GM12874 (cell line): ENCODE measurements at regions not wholly inside any gene's neighbourhood (a gene's known extent, or its start where the extent isn't known, plus 50 kb on each side); places are given as distances from the start of the nearest gene placed in this dataset.

Source experiments
- TF ChIP-seq, protein P1 (sequence below): IDR thresholded peaks from 2 replicates; pipeline ENCODE4 v1.5.1; 2011; ENCODE audit warnings: low read depth, mild to moderate bottlenecking, control low read depth, low read length, moderate library complexity; ENCODE audit not compliant: insufficient read depth

DNA sequence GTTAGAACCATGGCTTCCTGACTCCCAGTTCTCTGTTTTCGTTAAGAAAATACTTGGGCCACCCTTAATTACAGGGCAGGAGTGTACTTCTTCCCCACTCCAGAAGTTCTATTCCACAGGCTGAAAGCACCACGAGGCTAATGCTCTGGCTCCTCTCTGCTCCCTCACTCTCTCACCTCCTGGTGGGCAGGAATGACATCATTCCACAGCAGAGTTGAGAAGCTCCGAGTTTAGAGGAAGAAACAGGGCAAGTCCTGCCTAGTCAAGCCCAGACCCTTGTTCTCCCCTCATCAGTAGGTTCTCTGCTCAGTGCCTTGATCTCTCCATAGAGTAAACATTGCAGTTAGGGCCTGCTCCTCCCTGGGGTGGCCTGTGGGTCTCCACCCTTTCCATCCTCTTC is 343.8 kb upstream of the CLNK start:
- TF ChIP-seq, protein P1, sequence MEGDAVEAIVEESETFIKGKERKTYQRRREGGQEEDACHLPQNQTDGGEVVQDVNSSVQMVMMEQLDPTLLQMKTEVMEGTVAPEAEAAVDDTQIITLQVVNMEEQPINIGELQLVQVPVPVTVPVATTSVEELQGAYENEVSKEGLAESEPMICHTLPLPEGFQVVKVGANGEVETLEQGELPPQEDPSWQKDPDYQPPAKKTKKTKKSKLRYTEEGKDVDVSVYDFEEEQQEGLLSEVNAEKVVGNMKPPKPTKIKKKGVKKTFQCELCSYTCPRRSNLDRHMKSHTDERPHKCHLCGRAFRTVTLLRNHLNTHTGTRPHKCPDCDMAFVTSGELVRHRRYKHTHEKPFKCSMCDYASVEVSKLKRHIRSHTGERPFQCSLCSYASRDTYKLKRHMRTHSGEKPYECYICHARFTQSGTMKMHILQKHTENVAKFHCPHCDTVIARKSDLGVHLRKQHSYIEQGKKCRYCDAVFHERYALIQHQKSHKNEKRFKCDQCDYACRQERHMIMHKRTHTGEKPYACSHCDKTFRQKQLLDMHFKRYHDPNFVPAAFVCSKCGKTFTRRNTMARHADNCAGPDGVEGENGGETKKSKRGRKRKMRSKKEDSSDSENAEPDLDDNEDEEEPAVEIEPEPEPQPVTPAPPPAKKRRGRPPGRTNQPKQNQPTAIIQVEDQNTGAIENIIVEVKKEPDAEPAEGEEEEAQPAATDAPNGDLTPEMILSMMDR = no peak

DNA sequence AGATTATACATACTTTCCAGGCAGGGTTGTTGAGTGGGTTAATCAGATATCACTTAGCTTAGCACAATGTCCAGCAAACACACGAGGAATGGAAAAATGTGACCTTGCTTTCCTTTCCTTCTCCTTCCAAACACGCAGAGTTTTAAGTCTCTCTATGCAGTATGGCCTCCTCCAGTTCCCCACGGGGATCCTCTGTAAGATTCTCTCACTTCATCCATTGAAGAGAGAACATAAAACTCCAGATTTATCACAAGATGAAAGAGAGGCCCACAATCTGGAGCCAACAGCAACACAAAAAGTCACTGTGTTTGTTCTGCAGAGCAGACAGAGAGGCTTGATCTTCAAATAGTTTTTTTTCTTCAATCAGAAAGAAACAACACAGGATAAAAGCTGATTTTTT is 336.8 kb upstream of the CLNK start:
- TF ChIP-seq, protein P1 = no peak

DNA sequence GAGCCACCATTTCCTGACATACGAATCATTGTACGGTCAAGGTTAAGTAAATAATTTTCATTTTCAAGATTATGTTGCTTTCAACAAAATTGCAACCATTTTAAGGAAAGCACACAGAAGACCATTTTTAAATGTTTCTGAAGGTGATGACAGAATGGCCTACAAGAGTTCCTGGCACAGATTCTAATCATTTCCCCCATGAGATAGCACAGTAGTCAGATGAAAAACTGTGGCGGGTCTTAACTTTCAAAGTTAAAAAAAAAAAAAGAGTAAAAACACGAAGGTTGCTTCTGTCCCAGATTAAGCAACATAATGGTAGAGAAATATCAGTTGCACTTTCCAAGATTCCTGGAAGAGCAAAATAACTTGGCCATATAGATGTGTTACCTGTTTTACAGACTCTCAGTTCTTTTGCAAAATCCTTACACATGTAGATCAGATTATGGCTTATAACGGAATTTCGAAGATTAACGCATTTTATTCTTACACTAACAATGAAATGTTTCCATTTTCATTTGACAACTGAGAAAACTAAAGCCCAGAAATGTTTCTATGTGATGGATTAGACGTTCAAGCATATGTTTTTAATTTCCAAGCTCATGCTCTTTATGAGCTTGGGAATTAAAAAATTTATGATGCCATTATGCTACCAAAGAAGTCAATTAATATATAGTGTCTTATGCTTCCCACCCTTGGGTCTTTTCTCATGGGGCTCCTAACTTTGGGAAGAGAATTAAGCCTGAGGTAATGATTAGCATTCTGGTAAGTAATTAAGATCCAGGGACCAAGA is 335.1 kb upstream of the CLNK start:
- TF ChIP-seq, protein P1 = no peak

DNA sequence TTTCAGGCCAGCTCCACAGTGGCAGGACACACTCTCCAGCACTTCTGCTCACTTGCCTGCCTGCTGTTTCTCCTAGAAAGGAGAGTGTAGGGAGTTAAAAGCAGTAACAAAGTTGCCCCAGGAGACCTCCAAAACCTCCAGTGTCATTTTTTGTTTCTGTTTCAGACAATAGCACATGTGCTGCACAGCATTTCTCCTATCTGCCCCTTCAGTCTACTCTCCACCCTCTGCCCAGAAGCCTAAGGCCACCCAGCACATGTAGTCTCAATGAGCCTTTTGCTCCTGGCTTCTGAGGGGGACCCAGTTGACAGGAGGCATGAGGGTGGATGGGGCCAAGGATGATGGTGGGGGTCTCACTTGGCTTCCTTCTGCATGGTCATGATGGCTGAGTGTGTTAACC is 329.6 kb upstream of the CLNK start:
- TF ChIP-seq, protein P1 = no peak

DNA sequence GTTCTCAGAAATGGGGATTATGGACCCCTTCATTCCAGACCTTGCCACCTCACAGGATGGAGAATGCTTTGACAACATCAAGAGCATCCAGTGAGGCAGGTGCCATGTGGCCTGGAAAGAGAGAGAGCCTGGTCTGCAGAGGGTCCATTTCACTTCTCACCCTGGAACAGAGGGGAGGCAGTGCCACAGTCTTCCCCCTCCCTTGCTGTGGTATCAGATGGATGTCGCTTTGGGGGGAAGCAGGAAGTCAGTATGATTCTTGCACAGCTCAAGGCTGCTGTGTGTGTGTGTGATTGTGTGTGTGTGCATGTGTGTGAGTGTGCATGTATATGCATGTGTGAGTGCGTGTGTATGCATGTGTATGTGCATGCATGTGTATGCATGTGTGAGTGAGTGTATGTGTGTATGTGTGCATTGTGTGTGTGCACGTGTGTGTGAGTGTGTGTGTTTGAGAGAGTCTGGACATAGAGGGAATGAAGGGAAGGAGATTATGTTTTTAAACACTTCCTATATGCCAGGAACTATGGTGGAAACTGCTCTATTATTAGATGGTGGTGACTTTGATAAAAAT is 328.6 kb upstream of the CLNK start:
- TF ChIP-seq, protein P1 = no peak

DNA sequence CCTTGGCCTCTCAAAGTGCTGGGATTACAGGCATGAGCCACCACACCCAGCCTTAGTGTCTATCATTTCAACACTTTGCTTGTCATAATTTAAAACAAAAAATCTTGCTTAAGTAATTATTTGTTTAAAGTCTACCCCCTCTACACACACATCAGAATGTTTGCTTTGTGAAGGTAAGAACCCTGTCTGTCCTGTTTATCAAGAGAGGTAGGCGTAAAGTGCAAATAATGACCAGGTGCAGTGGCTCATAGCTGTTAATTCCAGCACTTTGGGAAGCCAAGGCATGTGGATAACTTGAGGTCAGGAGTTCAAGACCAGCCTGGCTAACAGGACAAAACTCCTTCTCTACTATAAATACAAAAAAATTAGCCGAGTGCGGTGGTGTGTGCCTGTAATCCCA is 326.7 kb upstream of the CLNK start:
- TF ChIP-seq, protein P1 = no peak

DNA sequence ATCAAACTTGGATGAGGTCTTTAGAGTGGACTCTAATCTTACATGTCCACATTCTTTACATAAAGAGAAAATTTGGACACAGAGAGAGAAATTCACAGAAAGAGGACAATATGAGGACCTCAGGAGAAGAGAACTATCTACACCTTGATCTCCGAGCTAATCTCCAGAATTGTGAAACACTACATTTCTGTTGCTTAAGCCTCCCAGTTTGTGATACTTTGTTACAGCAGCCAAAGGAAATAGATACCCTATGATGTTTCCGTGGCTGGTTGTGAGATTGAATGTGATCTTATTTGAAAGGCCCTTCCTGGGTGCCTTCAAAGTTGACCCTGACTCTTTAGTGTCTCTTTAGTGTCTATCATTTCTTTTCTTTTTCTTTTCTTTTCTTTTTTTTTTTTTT is 326.1 kb upstream of the CLNK start:
- TF ChIP-seq, protein P1 = no peak
